HCT116 (cell line): ENCODE measurements at regions not wholly inside any gene's neighbourhood (a gene's known extent, or its start where the extent isn't known, plus 50 kb on each side); places are given as distances from the start of the nearest gene placed in this dataset.

Source experiments
- ATAC-seq: fragments of 200-7000 bp; cut with Tn5 transposase; 2 replicates; pipeline ENCODE4 v1.9.1; 2020; ENCODE audit warnings: mild to moderate bottlenecking, moderate library complexity
- BruUV-seq: library from RNA; stranded (reverse); fragments of 400-500 nt; replicated peaks from 2 replicates; lab custom pipeline; 2021; lab: Mats Ljungman, UMichigan
- CTCF ChIA-PET: fragments of 300-600 bp; sonication (Branson Sonifier 250); formaldehyde crosslinking; loops from one replicate; lab custom pipeline; 2021; ENCODE audit warnings: antibody characterized with exemption; lab: Charles Lee
- POLR2A ChIA-PET: fragments of 300-600, 350-600 bp; sonication (Branson Sonifier 250); formaldehyde crosslinking; loops from one replicate; lab custom pipeline; 2021; ENCODE audit warnings: antibody characterized with exemption; lab: Charles Lee
- RAD21 ChIA-PET, 2 experiments: fragments of 300-600 bp; sonication (Branson Sonifier 250); formaldehyde crosslinking; loops; one replicate each; lab custom pipeline; 2023; ENCODE audit warnings: low total read pairs in 2 of 2; ENCODE audit not compliant: uncharacterized antibody in 2 of 2, unreplicated experiment in 2 of 2, low non-redundant PET in 1 of 2; lab: Charles Lee
- DNase-seq: peaks from one replicate; pipeline ENCODE4 v3.0.0-alpha.2; 2010; ENCODE audit warnings: low read depth, low spot score
- H2AFZ ChIP-seq: fragments of 200-600 bp; shearing (Covaris generic), sonication (generic); 2 replicates; pipeline ENCODE4 v1.6.1; 2017; ENCODE audit warnings: low read depth, mixed run types, mixed read lengths, antibody characterized with exemption, low read length; ENCODE audit not compliant: poor library complexity, severe bottlenecking
- H3K27ac ChIP-seq: 2 replicates; pipeline ENCODE4 v1.5.1; 2012; ENCODE audit warnings: low read depth, low read length
- H3K27me3 ChIP-seq: fragments of 200-600 bp; sonication (generic); 2 replicates; pipeline ENCODE4 v1.6.1; 2016; ENCODE audit warnings: mixed run types, low read length, mixed read lengths; ENCODE audit not compliant: insufficient read depth
- H3K36me3 ChIP-seq, 2 experiments: fragments of 200-500 bp in 1 of 2; fragments of 200-600 bp in 1 of 2; sonication (Bioruptor generic) in 1 of 2; sonication (generic) in 1 of 2; 2 replicates each; pipeline versions ENCODE4 v1.5.1 to v1.6.1; 2014 to 2016; ENCODE audit warnings: low read length in 2 of 2, inconsistent platforms in 1 of 2, mixed read lengths in 1 of 2, mixed run types in 1 of 2; ENCODE audit not compliant: insufficient read depth in 2 of 2, control insufficient read depth in 1 of 2
- H3K4me1 ChIP-seq, 2 experiments: fragments of 200-600 bp in 1 of 2; sonication (generic) in 1 of 2; 2 replicates each; pipeline versions ENCODE4 v1.5.1 to v1.6.1; 2012 to 2017; ENCODE audit warnings: low read length in 2 of 2, inconsistent platforms in 1 of 2, mild to moderate bottlenecking in 1 of 2, mixed read lengths in 1 of 2, mixed run types in 1 of 2, moderate library complexity in 1 of 2; ENCODE audit not compliant: insufficient read depth in 2 of 2, control insufficient read depth in 1 of 2
- H3K4me2 ChIP-seq: fragments of 200-600 bp; sonication (generic); 2 replicates; pipeline ENCODE4 v1.6.1; 2017; ENCODE audit warnings: mixed run types, low read length, mixed read lengths
- H3K4me3 ChIP-seq, 2 experiments: fragments of 200-600 bp in 1 of 2; sonication (generic) in 1 of 2; replicated peaks in 1 of 2; 2 replicates each; pipeline ENCODE4 v1.5.1; 2011 to 2016; ENCODE audit warnings: low read length in 2 of 2, control low read depth in 1 of 2, low read depth in 1 of 2, mild to moderate bottlenecking in 1 of 2, mixed read lengths in 1 of 2, mixed run types in 1 of 2
- H3K79me2 ChIP-seq: fragments of 200-600 bp; sonication (generic); 2 replicates; pipeline ENCODE4 v1.6.1; 2017; ENCODE audit warnings: mild to moderate bottlenecking, mixed run types, low read length, moderate library complexity, mixed read lengths; ENCODE audit not compliant: insufficient read depth
- H3K9ac ChIP-seq: fragments of 200-600 bp; sonication (generic); 2 replicates; pipeline ENCODE4 v1.6.1; 2016; ENCODE audit warnings: low read length, mixed read lengths
- H3K9me2 ChIP-seq: fragments of 200-600 bp; sonication (generic), shearing (Covaris generic); 2 replicates; pipeline ENCODE4 v1.6.1; 2017; ENCODE audit warnings: mixed run types, mild to moderate bottlenecking, moderate library complexity; ENCODE audit not compliant: insufficient read depth
- H3K9me3 ChIP-seq, 2 experiments: fragments of 200-500 bp in 1 of 2; fragments of 200-600 bp in 1 of 2; sonication (Bioruptor generic) in 1 of 2; sonication (generic) in 1 of 2; 2 replicates each; pipeline ENCODE4 v1.6.1; 2014 to 2017; ENCODE audit warnings: low read length in 2 of 2, mixed read lengths in 2 of 2, inconsistent platforms in 1 of 2, low read depth in 1 of 2, mild to moderate bottlenecking in 1 of 2, mixed run types in 1 of 2, moderate library complexity in 1 of 2; ENCODE audit not compliant: control insufficient read depth in 1 of 2, insufficient read depth in 1 of 2
- H4K20me1 ChIP-seq: fragments of 200-600 bp; sonication (generic), shearing (Covaris generic); 2 replicates; pipeline ENCODE4 v1.6.1; 2017; ENCODE audit warnings: mixed run types, mild to moderate bottlenecking, moderate library complexity; ENCODE audit not compliant: insufficient read depth
- CBX3 ChIP-seq: IDR thresholded peaks from 2 replicates; pipeline ENCODE4 v1.6.1; 2012; ENCODE audit warnings: low read depth
- CTCF ChIP-seq, 3 experiments: fragments of 200-600 bp in 1 of 3; sonication (generic) in 1 of 3; IDR thresholded peaks in 2 of 3; conservative IDR thresholded peaks in 1 of 3; 2 replicates each; pipeline ENCODE4 v1.5.1; 2012 to 2017; ENCODE audit warnings: low read depth in 2 of 3, low read length in 2 of 3, antibody characterized with exemption in 1 of 3, borderline replicate concordance in 1 of 3, control low read depth in 1 of 3, mild to moderate bottlenecking in 1 of 3, mixed read lengths in 1 of 3, mixed run types in 1 of 3, moderate library complexity in 1 of 3; ENCODE audit not compliant: insufficient read depth in 1 of 3
- ELF1 ChIP-seq: IDR thresholded peaks from 2 replicates; pipeline ENCODE4 v1.6.1; 2012; ENCODE audit warnings: low read depth, borderline replicate concordance
- EZH2 ChIP-seq: fragments of 200-600 bp; sonication (generic); IDR thresholded peaks from 2 replicates; pipeline ENCODE4 v1.6.1; 2017; ENCODE audit warnings: antibody characterized with exemption, mixed run types
- FOSL1 ChIP-seq: IDR thresholded peaks from 2 replicates; pipeline ENCODE4 v1.6.1; 2012; ENCODE audit warnings: low read depth
- JUND ChIP-seq: IDR thresholded peaks from 2 replicates; pipeline ENCODE4 v1.6.1; 2012
- MAX ChIP-seq: IDR thresholded peaks from 2 replicates; pipeline ENCODE4 v1.6.1; 2012
- POLR2A ChIP-seq: IDR thresholded peaks from 2 replicates; pipeline ENCODE4 v1.7.0; 2011; ENCODE audit warnings: borderline replicate concordance; ENCODE audit not compliant: insufficient read depth, insufficient read length; ENCODE audit errors: extremely low read depth
- RAD21 ChIP-seq: IDR thresholded peaks from 2 replicates; pipeline ENCODE4 v1.6.1; 2012; ENCODE audit warnings: low read depth, mild to moderate bottlenecking
- SP1 ChIP-seq: IDR thresholded peaks from 2 replicates; pipeline ENCODE4 v1.6.1; 2012; ENCODE audit warnings: low read depth
- TCF7L2 ChIP-seq: IDR thresholded peaks from 2 replicates; pipeline ENCODE4 v1.7.0; 2011; ENCODE audit warnings: borderline replicate concordance, inconsistent platforms; ENCODE audit not compliant: insufficient read depth, insufficient read length; ENCODE audit errors: extremely low read depth
- ZBTB33 ChIP-seq: IDR thresholded peaks from 2 replicates; pipeline ENCODE4 v1.6.1; 2011; ENCODE audit warnings: mild to moderate bottlenecking, low read length, moderate library complexity; ENCODE audit not compliant: insufficient replicate concordance; ENCODE audit errors: extremely low read depth
- ZFX ChIP-seq: fragments of 450-650 bp; IDR thresholded peaks from 2 replicates; pipeline ENCODE4 v1.6.1; 2017
- ZNF274 ChIP-seq: fragments of 200-500 bp; sonication (Bioruptor generic); IDR thresholded peaks from 2 replicates; pipeline ENCODE4 v1.6.1; 2014; ENCODE audit warnings: mild to moderate bottlenecking, low read depth, low read length, inconsistent platforms
- intact Hi-C: fragments of 100-400 bp; cut with micrococcal nuclease; formaldehyde crosslinking; loops from 2 replicates; pipeline ENCODE4 v1.10.0; 2022

- ATAC-seq (no peak), DNase-seq (no peak)
- no peak overlapping the region for H3K9ac ChIP-seq
- no peaks in the 10 kb centered on the region for H3K4me1 ChIP-seq
- intact Hi-C loops = no loop called here
- peaks cover 8 to 16% of the 10 kb centered on the region in 2 experiments; a peak in 2 of 4 replicates for H3K9me3 ChIP-seq
- no peaks in the 10 kb centered on the region for H3K79me2 ChIP-seq
- no peaks in the 10 kb centered on the region for H3K27me3 ChIP-seq
- no peak overlapping the region for H2AFZ ChIP-seq
- no peaks in the 10 kb centered on the region for H3K36me3 ChIP-seq
- no TSS peak for BruUV-seq
- TF ChIP-seq MAX = no peak
- TF ChIP-seq RAD21 = no peak
- no peak for TF ChIP-seq EZH2
- no peak for TF ChIP-seq TCF7L2
- no peak for TF ChIP-seq ZFX
- TF ChIP-seq ZNF274 = no peak
- no peak for TF ChIP-seq CTCF (IDR thresholded peaks at IDR 0.05 in 2 of 3, conservative IDR thresholded peaks at IDR 0.05 in 1 of 3; ENCODE audit: borderline replicate concordance in 1 of 3, insufficient read depth in 1 of 3, low read depth in 2 of 3, low read length in 2 of 3)
- no peak for TF ChIP-seq POLR2A
- no peak for TF ChIP-seq JUND
- TF ChIP-seq CBX3 = no peak
- no peak for TF ChIP-seq ZBTB33
- TF ChIP-seq SP1 = no peak
- TF ChIP-seq FOSL1 = no peak
- TF ChIP-seq ELF1 = no peak
- RAD21 ChIA-PET = no interaction called here
- POLR2A ChIA-PET = no interaction called here
- H4K20me1 ChIP-seq = no peaks in the 10 kb centered on the region
- CTCF ChIA-PET = no interaction called here
- no peak overlapping the region for H3K27ac ChIP-seq
- no peaks in the 10 kb centered on the region for H3K9me2 ChIP-seq
- H3K4me2 ChIP-seq = no peak overlapping the region
- no peak overlapping the region for H3K4me3 ChIP-seq
These were observed 607.0 kb upstream of the KIRREL3 start for GRCh38 chr11:127607487-127608085.
